ENCODE measurements at regions not wholly inside any gene's neighbourhood (a gene's known extent, or its start where the extent isn't known, plus 50 kb on each side); places are given as distances from the start of the nearest gene placed in this dataset.

GRCh38 chr7:51521054-51521453 is 204.4 kb upstream of the COBL start:
- no peak for DNase-seq (ENCODE audit: low read depth)

GRCh38 chr7:51518646-51519045 is 202.0 kb upstream of the COBL start:
- no peak for DNase-seq (ENCODE audit: low read depth)

- no peak for DNase-seq (ENCODE audit: low read depth)
These were observed 200.6 kb upstream of the COBL start for GRCh38 chr7:51517187-51517586.

- no peak for DNase-seq (ENCODE audit: low read depth)
These were observed 185.0 kb upstream of the COBL start for GRCh38 chr7:51501620-51502019.

- no peak for DNase-seq (ENCODE audit: low read depth)
These were observed 166.4 kb upstream of the COBL start for GRCh38 chr7:51482976-51483375.

DNA sequence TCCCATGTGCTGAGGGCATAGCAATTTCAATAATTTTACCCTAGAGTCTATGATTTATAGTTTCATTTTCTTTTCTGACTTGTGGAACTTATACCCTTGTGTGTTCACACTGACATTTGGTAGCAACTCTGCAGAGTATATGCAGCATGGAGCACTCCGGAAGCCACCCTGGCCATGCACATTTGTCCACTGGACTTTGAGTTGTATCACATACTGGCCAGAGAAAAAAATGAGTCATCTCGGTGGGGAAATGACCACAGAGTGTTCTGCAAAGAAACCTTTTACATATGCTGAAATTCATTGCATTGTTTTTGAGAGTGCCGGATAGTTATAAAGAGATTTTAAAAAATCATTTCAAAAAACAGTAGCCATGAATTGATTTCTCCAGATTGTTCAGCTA is 164.8 kb upstream of the COBL start:
- DNase-seq (ENCODE audit: low read depth) = no peak

GRCh38 chr7:51477819-51478218 is 161.2 kb upstream of the COBL start:
- no peak for DNase-seq (ENCODE audit: low read depth)

- no peak for DNase-seq (ENCODE audit: low read depth)
These were observed 160.7 kb upstream of the COBL start for GRCh38 chr7:51477323-51477722.

DNA sequence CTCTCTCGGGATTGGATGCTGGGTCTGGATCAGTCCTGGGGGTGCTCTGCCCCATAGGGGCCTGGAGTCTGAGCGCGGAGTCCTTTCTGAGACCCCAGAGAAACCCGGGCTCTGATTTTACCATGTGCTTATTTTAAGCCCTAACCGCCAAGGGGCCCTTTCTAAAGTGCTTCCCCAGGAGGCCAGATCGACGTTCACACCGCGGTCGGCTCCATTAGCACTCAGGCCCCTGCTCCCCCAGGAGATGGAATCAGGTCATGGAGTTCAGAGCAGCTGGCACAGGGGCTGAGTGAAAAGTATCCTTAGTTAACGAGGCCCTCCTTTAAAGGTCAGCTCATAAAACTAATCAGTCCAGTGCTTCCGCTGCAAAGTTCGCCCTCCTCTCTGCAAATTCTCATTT is 159.4 kb upstream of the COBL start:
- no peak for DNase-seq (ENCODE audit: low read depth)

DNA sequence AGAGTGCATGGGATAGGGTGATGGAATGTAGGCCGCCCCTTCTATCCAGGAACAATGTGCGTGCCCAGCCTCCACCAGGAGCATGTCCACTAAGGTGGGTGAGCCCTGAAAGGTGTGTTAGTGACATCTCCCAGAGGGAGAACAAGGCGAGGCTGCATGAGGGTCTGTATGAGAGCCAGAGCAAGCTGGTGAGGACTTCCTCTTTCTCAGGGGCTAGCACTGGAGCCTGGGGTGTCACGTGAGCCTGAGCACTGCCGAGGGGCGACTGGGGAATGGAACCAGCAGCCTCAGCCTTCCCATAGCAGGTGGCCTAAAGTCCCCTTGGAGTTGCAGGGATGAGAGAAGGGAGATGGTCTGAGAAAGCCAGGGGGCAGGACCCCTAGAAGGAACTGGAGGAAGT is 156.3 kb upstream of the COBL start:
- no peak for DNase-seq (ENCODE audit: low read depth)

- DNase-seq (ENCODE audit: low read depth) = no peak
These were observed 155.3 kb upstream of the COBL start for GRCh38 chr7:51471981-51472296.

DNA sequence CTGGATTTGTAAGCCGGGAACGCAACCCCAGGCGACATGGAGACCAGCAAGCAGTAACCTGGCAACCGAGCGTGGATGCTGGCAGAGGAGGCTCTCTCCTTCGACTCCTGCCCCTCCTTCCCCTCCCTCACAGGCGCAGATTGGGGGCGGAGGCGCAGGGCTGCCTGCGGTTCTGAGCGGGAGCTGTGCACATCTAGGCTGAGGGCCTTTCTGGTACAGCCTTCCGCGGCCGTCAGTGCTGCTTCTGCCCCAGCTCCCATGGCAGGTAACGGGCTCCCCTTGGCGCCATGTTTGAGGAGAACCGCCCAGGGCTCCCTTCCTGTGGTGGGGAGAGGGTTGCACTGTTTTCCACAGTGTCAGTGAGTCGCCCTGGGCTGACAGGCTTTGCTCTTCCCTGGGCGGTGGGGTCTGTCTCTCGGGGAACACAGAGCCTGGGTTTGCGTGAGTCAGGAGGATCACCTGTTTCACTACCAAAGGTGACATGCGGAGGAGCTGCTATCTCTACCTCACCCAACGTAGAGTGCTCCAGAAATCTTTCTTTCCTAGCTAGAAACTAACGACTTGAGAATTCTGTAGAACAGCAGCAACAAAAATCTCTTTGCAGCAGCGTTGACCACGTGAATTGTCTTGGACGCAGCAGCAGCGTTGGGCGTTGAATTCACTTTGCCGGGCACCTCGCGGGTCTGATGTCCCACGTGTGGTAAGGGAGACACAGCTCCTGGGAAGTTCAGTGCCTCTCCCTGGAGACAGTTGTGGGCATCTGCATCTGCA is 154.8 kb upstream of the COBL start:
- no peak for DNase-seq (ENCODE audit: low read depth)

DNA sequence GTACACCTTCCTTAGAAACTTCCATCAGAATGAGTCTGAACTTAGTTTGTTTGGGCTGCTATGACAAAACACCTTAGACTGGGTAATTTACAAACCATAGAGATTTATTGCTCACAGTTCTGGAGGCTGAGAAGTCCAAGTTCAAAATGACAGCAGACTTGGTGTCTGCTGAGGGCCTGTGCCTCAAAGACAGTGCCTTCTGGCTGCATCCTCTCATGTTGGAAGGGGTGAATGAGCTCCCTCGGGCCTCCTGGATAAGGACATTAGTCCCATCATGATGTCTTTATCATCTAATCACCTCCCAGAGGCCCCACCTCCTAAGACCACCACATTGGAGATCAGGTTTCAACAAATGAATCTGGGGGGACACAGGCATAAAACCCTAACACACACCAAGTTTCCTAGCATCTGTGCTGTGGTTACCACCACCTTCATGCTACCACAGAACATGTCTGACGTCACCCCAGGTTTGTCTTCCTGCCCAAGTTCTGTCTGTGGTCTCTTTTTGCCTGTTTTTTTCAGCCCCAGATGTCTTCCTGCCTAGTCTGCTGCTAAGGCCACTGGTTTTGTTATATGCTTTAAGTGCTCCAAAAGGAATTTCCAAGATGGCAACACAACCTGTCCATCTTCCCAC is 150.9 kb upstream of the COBL start:
- DNase-seq (ENCODE audit: low read depth) = no peak

- no peak for DNase-seq (ENCODE audit: low read depth)
These were observed 143.2 kb upstream of the COBL start for GRCh38 chr7:51459809-51460208.

DNA sequence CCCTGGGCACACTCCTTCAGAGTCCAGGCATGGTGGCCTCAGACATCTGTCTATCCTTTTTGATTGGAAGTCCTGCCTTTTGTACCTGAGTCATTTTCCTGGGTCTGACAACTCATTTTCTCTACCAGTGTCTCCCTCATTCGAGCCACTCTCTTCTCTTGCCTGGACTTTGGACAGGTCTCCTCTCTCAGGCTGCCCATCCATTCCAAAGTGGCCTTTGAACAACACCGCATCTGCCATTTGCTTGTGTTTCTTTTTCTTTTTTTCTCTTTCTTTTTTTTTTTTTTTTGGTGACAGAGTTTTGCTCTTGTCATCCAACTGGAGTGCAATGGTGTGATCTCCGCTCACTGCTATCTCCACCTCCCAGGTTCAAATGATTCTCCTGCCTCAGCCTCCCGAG is 142.1 kb upstream of the COBL start:
- no peak for DNase-seq (ENCODE audit: low read depth)

GRCh38 chr7:51457079-51457478 is 140.5 kb upstream of the COBL start:
- DNase-seq (ENCODE audit: low read depth) = no peak

- DNase-seq (ENCODE audit: low read depth) = no peak
These were observed 139.9 kb upstream of the COBL start for GRCh38 chr7:51456431-51457060.

- no peak for DNase-seq (ENCODE audit: low read depth)
These were observed 139.3 kb upstream of the COBL start for GRCh38 chr7:51455948-51456347.

GRCh38 chr7:51455513-51455912 is 138.9 kb upstream of the COBL start:
- no peak for DNase-seq (ENCODE audit: low read depth)

GRCh38 chr7:51455086-51455485 is 138.5 kb upstream of the COBL start:
- no peak for DNase-seq (ENCODE audit: low read depth)

DNA sequence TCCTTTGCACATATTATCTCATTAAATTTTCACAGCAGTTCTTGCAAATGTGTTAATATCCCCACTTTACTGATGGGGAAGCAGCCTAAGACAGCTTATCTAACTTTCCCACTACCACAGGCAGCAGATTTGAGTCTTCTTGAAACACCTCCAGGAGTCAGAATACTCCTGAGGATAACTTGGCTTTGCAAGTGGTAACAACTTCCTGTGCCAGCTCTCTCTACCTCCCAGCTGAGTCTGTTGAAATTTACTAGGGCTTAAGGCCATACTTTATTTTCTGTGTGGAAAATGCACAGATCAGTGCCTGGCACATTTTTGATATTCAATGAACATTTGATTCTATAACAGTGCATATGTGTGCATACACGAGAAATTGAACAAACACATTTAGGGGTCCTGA is 136.1 kb upstream of the COBL start:
- DNase-seq (ENCODE audit: low read depth) = no peak

- DNase-seq (ENCODE audit: low read depth) = no peak
These were observed 135.3 kb upstream of the COBL start for GRCh38 chr7:51451751-51452476.

DNA sequence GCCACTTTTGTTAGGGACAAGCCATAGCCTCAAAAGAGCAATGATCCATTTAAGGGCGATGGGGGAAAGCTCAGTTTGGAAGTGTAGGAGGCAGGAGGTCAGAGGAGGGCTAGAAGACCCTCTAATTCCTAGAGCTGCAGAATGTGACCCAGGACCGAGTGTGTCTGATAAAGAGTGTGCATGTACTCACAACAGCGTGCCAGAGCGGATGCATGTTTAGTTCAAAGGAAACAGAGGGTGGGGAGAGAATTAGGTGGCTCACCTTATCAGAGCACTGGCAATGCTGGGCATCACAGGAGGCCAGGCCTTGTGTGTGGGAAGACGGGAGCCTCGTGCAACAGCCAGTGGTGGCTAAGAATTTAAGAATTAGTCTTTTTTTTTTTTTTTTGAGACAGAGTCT is 133.9 kb upstream of the COBL start:
- DNase-seq (ENCODE audit: low read depth) = no peak

Measured in HS-5 (cell line).